ENCODE measurements at regions not wholly inside any gene's neighbourhood (a gene's known extent, or its start where the extent isn't known, plus 50 kb on each side); places are given as distances from the start of the nearest gene placed in this dataset.

DNA sequence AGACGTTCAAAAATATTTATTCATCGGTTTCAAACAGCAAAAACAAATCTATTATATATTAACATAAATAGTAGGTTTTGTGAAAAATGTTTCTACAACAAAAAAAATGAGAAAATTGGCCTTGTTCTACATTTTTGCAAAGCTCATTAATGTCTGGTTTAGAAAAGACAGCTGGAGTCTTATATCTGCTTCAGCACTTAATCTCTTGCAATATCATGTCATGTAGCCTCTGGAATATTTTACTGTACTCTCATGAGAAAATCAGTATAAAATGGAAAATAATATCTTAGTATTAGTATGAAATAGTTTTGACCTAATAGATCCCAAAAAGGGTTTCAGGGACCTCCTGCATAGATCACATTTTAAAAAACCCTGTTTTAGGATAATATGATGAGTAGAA is 326.6 kb downstream of the ARL4A start:
- CTCF ChIA-PET (ENCODE audit: unreplicated experiment): no interaction called here

DNA sequence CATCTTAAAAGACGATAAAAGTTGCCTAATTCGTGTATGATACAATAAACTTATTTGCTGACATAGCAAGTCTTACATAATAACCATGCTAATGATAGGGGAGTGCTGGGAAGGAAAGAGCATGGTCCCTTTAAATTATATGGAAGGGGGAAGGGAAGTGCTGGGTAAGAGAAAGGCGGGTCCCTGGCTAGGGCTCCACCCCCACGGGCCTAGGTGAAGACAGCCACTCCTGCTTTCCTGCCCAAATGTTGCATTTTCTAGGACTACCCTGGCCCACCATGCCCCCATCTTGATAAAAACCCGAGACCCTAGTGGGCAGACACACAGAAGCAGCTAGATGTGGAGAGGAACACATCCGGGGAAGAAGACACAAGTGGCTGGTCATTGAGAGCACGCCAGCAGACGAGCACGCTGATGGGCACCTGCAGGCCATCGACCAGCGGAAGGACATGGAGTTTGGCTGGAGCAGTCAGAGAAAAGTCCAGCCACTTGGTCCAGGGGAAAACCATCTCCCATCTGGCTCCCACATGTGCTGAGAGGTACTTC is 328.7 kb downstream of the ARL4A start:
- ChIA-PET POLR2A (interaction anchor here (0.7 kb wide), 1 partner anchor 644 kb away, joined by 3 read pairs; no protein-coding TSS in a partner anchor), CTCF (ENCODE audit: unreplicated experiment) (no interaction called here)
- no peaks in the 10 kb centered on the region for H3K36me3 ChIP-seq (ENCODE audit: insufficient read depth, low read length)
- no peak overlapping the region for H3K4me2 ChIP-seq (ENCODE audit: low read length)
- H3K4me3 ChIP-seq (ENCODE audit: low read depth, low read length, poor library complexity, severe bottlenecking): no peak overlapping the region
- no TSS peak for BruUV-seq (replicated peaks)
- no peaks in the 10 kb centered on the region for H3K9me2 ChIP-seq (ENCODE audit: insufficient read depth, low read length)
- TF ChIP-seq EZH2phosphoT487 (IDR thresholded peaks at IDR 0.05; ENCODE audit: borderline replicate concordance, low read depth, low read length): no peak
- no peak for TF ChIP-seq CTCF (conservative IDR thresholded peaks at IDR 0.05; ENCODE audit: low read length)
- H3K9me3 ChIP-seq (ENCODE audit: low read length): no peaks in the 10 kb centered on the region
- intact Hi-C loops (cut with micrococcal nuclease; ENCODE audit: unreplicated experiment): no loop called here
- no peaks in the 10 kb centered on the region for H3K4me1 ChIP-seq (ENCODE audit: insufficient read depth, low read length, poor library complexity, severe bottlenecking)
- no peaks in the 10 kb centered on the region for H3K79me2 ChIP-seq (ENCODE audit: insufficient read depth, low read depth, low read length)
- H2AFZ ChIP-seq (ENCODE audit: low read length): no peak overlapping the region
- H4K20me1 ChIP-seq (ENCODE audit: insufficient read depth, low read length): no peaks in the 10 kb centered on the region
- DNase-seq (ENCODE audit: low spot score): no peak
- H3K27ac ChIP-seq (ENCODE audit: low read depth, low read length, poor library complexity, severe bottlenecking): no peak overlapping the region

More for the DNA sequence above, 326.6 kb downstream of the ARL4A start:
- Histone ChIP-seq H3K9me3 (ENCODE audit: low read length) (no peaks in the 10 kb centered on the region), H3K4me3 (ENCODE audit: low read depth, low read length, poor library complexity, severe bottlenecking) (no peak overlapping the region), H3K27ac (ENCODE audit: low read depth, low read length, poor library complexity, severe bottlenecking) (no peak overlapping the region), H3K4me2 (ENCODE audit: low read length) (no peak overlapping the region), H3K4me1 (ENCODE audit: insufficient read depth, low read length, poor library complexity, severe bottlenecking) (no peaks in the 10 kb centered on the region), H3K36me3 (ENCODE audit: insufficient read depth, low read length) (no peaks in the 10 kb centered on the region), H2AFZ (ENCODE audit: low read length) (no peak overlapping the region), H3K79me2 (ENCODE audit: insufficient read depth, low read depth, low read length) (no peaks in the 10 kb centered on the region), H4K20me1 (ENCODE audit: insufficient read depth, low read length) (no peaks in the 10 kb centered on the region), H3K9me2 (ENCODE audit: insufficient read depth, low read length) (no peaks in the 10 kb centered on the region)
- BruUV-seq (replicated peaks): no TSS peak
- POLR2A ChIA-PET: no interaction called here
- no peak for DNase-seq (ENCODE audit: low spot score)
- intact Hi-C loops (cut with micrococcal nuclease; ENCODE audit: unreplicated experiment): no loop called here
- no peak for TF ChIP-seq CTCF (conservative IDR thresholded peaks at IDR 0.05; ENCODE audit: low read length)

DNA sequence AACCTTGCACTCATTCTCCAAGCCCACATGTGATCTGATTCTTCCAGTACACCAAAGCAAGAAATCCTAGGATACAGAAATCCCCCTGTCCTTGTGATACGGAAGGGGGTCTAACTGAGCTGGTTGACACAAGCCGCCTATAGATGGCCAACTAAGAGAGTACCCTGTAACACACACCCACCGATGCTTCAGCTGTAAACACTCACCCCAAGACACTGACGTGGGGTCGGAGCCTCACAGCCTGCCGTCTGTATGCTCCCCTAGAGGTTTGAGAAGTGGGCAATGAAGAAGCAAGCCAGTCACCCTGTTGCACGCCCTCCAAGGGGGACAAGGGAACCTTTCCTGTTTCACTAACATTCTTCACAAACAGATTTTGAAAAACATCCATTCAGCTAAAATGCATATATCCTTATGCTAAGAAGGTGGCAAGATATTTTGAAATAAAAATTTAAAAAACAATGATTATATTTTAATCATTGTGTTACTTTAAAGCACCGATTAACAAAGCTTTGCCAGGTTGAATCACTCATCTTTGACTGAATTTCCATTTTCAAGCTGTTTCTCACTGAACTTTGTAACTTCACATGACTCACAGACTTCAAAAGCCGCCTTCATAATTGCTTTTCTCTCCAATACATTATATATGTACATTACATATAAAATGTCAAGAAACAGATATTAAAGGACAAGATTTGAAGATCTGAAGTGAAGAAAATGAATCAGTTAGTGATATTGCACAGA is 329.3 kb downstream of the ARL4A start:
- Histone ChIP-seq H3K4me1 (ENCODE audit: insufficient read depth, low read length, poor library complexity, severe bottlenecking) (no peaks in the 10 kb centered on the region), H3K4me2 (ENCODE audit: low read length) (no peak overlapping the region), H3K27ac (ENCODE audit: low read depth, low read length, poor library complexity, severe bottlenecking) (no peak overlapping the region), H3K9me3 (ENCODE audit: low read length) (no peaks in the 10 kb centered on the region), H4K20me1 (ENCODE audit: insufficient read depth, low read length) (no peaks in the 10 kb centered on the region), H2AFZ (ENCODE audit: low read length) (no peak overlapping the region), H3K4me3 (ENCODE audit: low read depth, low read length, poor library complexity, severe bottlenecking) (no peak overlapping the region), H3K9me2 (ENCODE audit: insufficient read depth, low read length) (no peaks in the 10 kb centered on the region), H3K79me2 (ENCODE audit: insufficient read depth, low read depth, low read length) (no peaks in the 10 kb centered on the region), H3K36me3 (ENCODE audit: insufficient read depth, low read length) (no peaks in the 10 kb centered on the region)
- ChIA-PET POLR2A (no interaction called here), CTCF (ENCODE audit: unreplicated experiment) (no interaction called here)
- intact Hi-C loops (cut with micrococcal nuclease; ENCODE audit: unreplicated experiment): no loop called here
- BruUV-seq (replicated peaks): no TSS peak
- no peak for DNase-seq (ENCODE audit: low spot score)
- no peak for TF ChIP-seq EZH2phosphoT487 (IDR thresholded peaks at IDR 0.05; ENCODE audit: borderline replicate concordance, low read depth, low read length)
- no peak for TF ChIP-seq CTCF (conservative IDR thresholded peaks at IDR 0.05; ENCODE audit: low read length)

Data from OCI-LY7 (cell line).